ENCODE measurements at regions not wholly inside any gene's neighbourhood (a gene's known extent, or its start where the extent isn't known, plus 50 kb on each side); places are given as distances from the start of the nearest gene placed in this dataset.

- DNase-seq, result no peak
Measured at GRCh38 chr11:104404231-104405175, 240.6 kb upstream of the PDGFD start.

- no peak for DNase-seq
Measured at GRCh38 chr11:104402812-104403521, 239.0 kb upstream of the PDGFD start.

GRCh38 chr11:104394508-104394907, 230.6 kb upstream of the PDGFD start:
- DNase-seq, result no peak

GRCh38 chr11:104390651-104391050, 226.7 kb upstream of the PDGFD start:
- DNase-seq, result no peak

- no peak for DNase-seq
Measured at GRCh38 chr11:104385884-104386283, 221.9 kb upstream of the PDGFD start.

- DNase-seq, result no peak
Measured at GRCh38 chr11:104380358-104380757, 216.4 kb upstream of the PDGFD start.

- DNase-seq, result no peak
Measured at GRCh38 chr11:104372111-104372510, 208.2 kb upstream of the PDGFD start.

GRCh38 chr11:104370478-104370877, 206.5 kb upstream of the PDGFD start:
- no peak for DNase-seq

GRCh38 chr11:104369761-104370160, 205.8 kb upstream of the PDGFD start:
- no peak for DNase-seq

GRCh38 chr11:104366321-104366734, 202.4 kb upstream of the PDGFD start:
- no peak for DNase-seq

- no peak for DNase-seq
Measured at GRCh38 chr11:104365676-104366075, 201.7 kb upstream of the PDGFD start.

GRCh38 chr11:104361975-104362374, 198.0 kb upstream of the PDGFD start:
- no peak for DNase-seq

- no peak for DNase-seq
Measured at GRCh38 chr11:104352036-104352435, 188.1 kb upstream of the PDGFD start.

- DNase-seq, result no peak
Measured at GRCh38 chr11:104343578-104343977, 179.6 kb upstream of the PDGFD start.

- no peak for DNase-seq
Measured at GRCh38 chr11:104340590-104340989, 176.6 kb upstream of the PDGFD start.

- no peak for DNase-seq
Measured at GRCh38 chr11:104339380-104339831, 175.5 kb upstream of the PDGFD start.

- no peak for DNase-seq
Measured at GRCh38 chr11:104338186-104338585, 174.2 kb upstream of the PDGFD start.

- no peak for DNase-seq
Measured at GRCh38 chr11:104337273-104337672, 173.3 kb upstream of the PDGFD start.

GRCh38 chr11:104333977-104334376, 170.0 kb upstream of the PDGFD start:
- no peak for DNase-seq

GRCh38 chr11:104332110-104332509, 168.2 kb upstream of the PDGFD start:
- DNase-seq, result no peak

GRCh38 chr11:104329078-104329665, 165.2 kb upstream of the PDGFD start:
- DNase-seq, result no peak

GRCh38 chr11:104328512-104328907, 164.6 kb upstream of the PDGFD start:
- no peak for DNase-seq

GRCh38 chr11:104327861-104328511, 164.0 kb upstream of the PDGFD start:
- no peak for DNase-seq
